ENCODE measurements at regions not wholly inside any gene's neighbourhood (a gene's known extent, or its start where the extent isn't known, plus 50 kb on each side); places are given as distances from the start of the nearest gene placed in this dataset.
"Not testable (repeated sequence)": the region's sequence is repeated elsewhere in the genome, so short reads cannot be mapped to it uniquely, and the experiment has no call there.

GRCh38 chr18:22044474-22045220 lies 124.7 kb upstream of the GATA6 start:
- no peak for DNase-seq

GRCh38 chr18:22045221-22045918 lies 124.0 kb upstream of the GATA6 start:
- no peak for DNase-seq

- no peak for DNase-seq
These were observed 122.9 kb upstream of the GATA6 start for GRCh38 chr18:22046473-22046872.

- no peak for DNase-seq
These were observed 121.9 kb upstream of the GATA6 start for GRCh38 chr18:22047485-22047884.

GRCh38 chr18:22048221-22048620 lies 121.2 kb upstream of the GATA6 start:
- DNase-seq = no peak

- no peak for DNase-seq
These were observed 120.3 kb upstream of the GATA6 start for GRCh38 chr18:22048932-22049615.

GRCh38 chr18:22052405-22053105 lies 116.8 kb upstream of the GATA6 start:
- no peak for DNase-seq

- DNase-seq = no peak
These were observed 113.7 kb upstream of the GATA6 start for GRCh38 chr18:22055466-22056238.

GRCh38 chr18:22056950-22057349 lies 112.4 kb upstream of the GATA6 start:
- no peak for DNase-seq

- DNase-seq = no peak
These were observed 111.4 kb upstream of the GATA6 start for GRCh38 chr18:22057908-22058527.

GRCh38 chr18:22060361-22060760 lies 109.0 kb upstream of the GATA6 start:
- DNase-seq = no peak

- DNase-seq = no peak
These were observed 106.3 kb upstream of the GATA6 start for GRCh38 chr18:22063102-22063501.

- DNase-seq = no peak
These were observed 105.7 kb upstream of the GATA6 start for GRCh38 chr18:22063672-22064071.

- DNase-seq = no peak
These were observed 104.8 kb upstream of the GATA6 start for GRCh38 chr18:22064581-22064980.

- DNase-seq = no peak
These were observed 104.1 kb upstream of the GATA6 start for GRCh38 chr18:22065311-22065710.

- no peak for DNase-seq
These were observed 103.3 kb upstream of the GATA6 start for GRCh38 chr18:22066083-22066485.

GRCh38 chr18:22067109-22067508 lies 102.3 kb upstream of the GATA6 start:
- DNase-seq = no peak

- no peak for DNase-seq
These were observed 101.7 kb upstream of the GATA6 start for GRCh38 chr18:22067682-22068081.

GRCh38 chr18:22068784-22069183 lies 100.6 kb upstream of the GATA6 start:
- not testable (repeated sequence) for DNase-seq

- no peak for DNase-seq
These were observed 99.5 kb upstream of the GATA6 start for GRCh38 chr18:22069916-22070315.

GRCh38 chr18:22073411-22073810 lies 96.0 kb upstream of the GATA6 start:
- no peak for DNase-seq
